SU-DHL-6 (cell line): ENCODE measurements at regions not wholly inside any gene's neighbourhood (a gene's known extent, or its start where the extent isn't known, plus 50 kb on each side); places are given as distances from the start of the nearest gene placed in this dataset.

Source experiments
- CTCF ChIP-seq: fragments of 200-600 bp; sonication (generic); IDR thresholded peaks from one replicate; pipeline ENCODE4 v1.5.1; 2017; ENCODE audit warnings: antibody characterized with exemption, mild to moderate bottlenecking, low read length, moderate library complexity; ENCODE audit not compliant: insufficient read depth, poor library complexity, severe bottlenecking
- EZH2phosphoT487 ChIP-seq: fragments of 200-600 bp; sonication (generic), shearing (Covaris generic); conservative IDR thresholded peaks from 2 replicates; pipeline ENCODE4 v1.6.1; 2018; ENCODE audit warnings: mild to moderate bottlenecking, antibody characterized with exemption, low read length, moderate library complexity, mixed read lengths

GRCh38 chr5:104793031-104793754, 1230.6 kb upstream of the NUDT12 start:
- TF ChIP-seq EZH2phosphoT487 (no peak), CTCF (no peak)
